CD4-positive, alpha-beta memory T cell (primary cell): ENCODE measurements at regions not wholly inside any gene's neighbourhood (a gene's known extent, or its start where the extent isn't known, plus 50 kb on each side); places are given as distances from the start of the nearest gene placed in this dataset.

Experiments
- CTCF ChIA-PET: fragments of 350-600 bp; sonication (Branson Sonifier 250); formaldehyde crosslinking; loops from one replicate; lab custom pipeline; 2021; ENCODE audit warnings: inconsistent platforms; ENCODE audit not compliant: partially characterized antibody; lab: Charles Lee
- POLR2A ChIA-PET: fragments of 350-600 bp; sonication (Branson Sonifier 250); formaldehyde crosslinking; loops from one replicate; lab custom pipeline; 2021; ENCODE audit not compliant: partially characterized antibody; lab: Charles Lee
- DNase-seq, 5 donors: peaks; one replicate each; pipeline versions ENCODE4 v3.0.0 to v3.0.0-alpha.2; 2020 to 2022; ENCODE audit warnings: mixed read lengths in 1 of 5
- H3K27ac ChIP-seq: one replicate; pipeline ENCODE4 v1.7.0; 2013; ENCODE audit warnings: low read depth, low read length
- H3K27me3 ChIP-seq: 2 replicates; pipeline ENCODE4 v1.7.0; 2013; ENCODE audit warnings: mild to moderate bottlenecking, low read length, moderate library complexity; ENCODE audit not compliant: insufficient read depth
- H3K36me3 ChIP-seq: 2 replicates; pipeline ENCODE4 v1.7.0; 2013; ENCODE audit warnings: mild to moderate bottlenecking, low read length, moderate library complexity; ENCODE audit not compliant: insufficient read depth
- H3K4me1 ChIP-seq: 2 replicates; pipeline ENCODE4 v1.7.0; 2013; ENCODE audit warnings: mild to moderate bottlenecking, low read length, moderate library complexity; ENCODE audit not compliant: insufficient read depth
- H3K4me3 ChIP-seq, 2 donors: one replicate each; pipeline ENCODE4 v1.7.0; 2013; ENCODE audit warnings: low read length in 2 of 2, mild to moderate bottlenecking in 1 of 2
- H3K9me3 ChIP-seq, 2 donors: one replicate each; pipeline ENCODE4 v1.7.0; 2013; ENCODE audit warnings: low read length in 2 of 2, control low read depth in 1 of 2; ENCODE audit not compliant: control insufficient read depth in 1 of 2
- H3K27ac Mint-ChIP-seq, 7 donors: one replicate each; pipeline ENCODE4 v1.8.0; 2020 to 2021; ENCODE audit warnings: mixed read lengths in 7 of 7, mild to moderate bottlenecking in 6 of 7, inconsistent platforms in 3 of 7, moderate library complexity in 3 of 7
- H3K27me3 Mint-ChIP-seq, 2 donors: one replicate each; pipeline ENCODE4 v1.8.0; 2020 to 2021; ENCODE audit warnings: mixed read lengths in 2 of 2
- H3K36me3 Mint-ChIP-seq, 2 donors: one replicate each; pipeline ENCODE4 v1.8.0; 2020 to 2021; ENCODE audit warnings: mixed read lengths in 2 of 2, inconsistent platforms in 1 of 2, mild to moderate bottlenecking in 1 of 2
- H3K4me1 Mint-ChIP-seq, 4 donors: one replicate each; pipeline ENCODE4 v1.8.0; 2020 to 2021; ENCODE audit warnings: mixed read lengths in 4 of 4, mild to moderate bottlenecking in 1 of 4
- H3K4me3 Mint-ChIP-seq, 8 donors: one replicate each; pipeline ENCODE4 v1.8.0; 2020 to 2021; ENCODE audit warnings: mixed read lengths in 8 of 8, mild to moderate bottlenecking in 7 of 8, moderate library complexity in 6 of 8, inconsistent platforms in 3 of 8
- H3K9me3 Mint-ChIP-seq, 8 donors: one replicate each; pipeline ENCODE4 v1.8.0; 2020 to 2021; ENCODE audit warnings: mixed read lengths in 8 of 8, mild to moderate bottlenecking in 5 of 8, inconsistent platforms in 3 of 8, moderate library complexity in 1 of 8
- intact Hi-C: fragments of 100-400 bp; cut with micrococcal nuclease; formaldehyde crosslinking; loops from one replicate; pipeline ENCODE4 v1.15.1; 2023

DNA sequence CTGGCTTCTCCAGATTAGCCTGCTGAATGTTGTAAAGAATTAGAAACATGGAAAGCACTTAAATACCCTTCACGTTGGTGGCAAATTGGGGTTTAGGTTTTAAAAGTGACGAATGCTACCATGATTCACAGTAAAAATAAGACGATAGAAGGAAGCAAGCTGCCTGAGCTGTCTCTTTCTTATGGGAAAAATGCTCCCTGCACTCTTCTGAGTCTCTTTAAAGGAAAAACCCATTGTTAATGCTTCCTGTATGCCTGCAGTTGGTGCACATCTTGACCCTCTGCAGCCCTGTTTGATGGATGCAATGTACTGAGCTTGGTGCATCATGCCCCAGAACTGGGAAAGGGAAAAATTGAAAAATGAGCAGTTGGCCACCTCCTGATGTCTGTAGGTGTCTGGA is 258.6 kb upstream of the RASGRP1 start:
- H3K4me3 Mint-ChIP-seq = no peak overlapping the region
- no peak for DNase-seq
- H3K27me3 Mint-ChIP-seq = peaks cover 0 to 5% of the 10 kb centered on the region in 2 donors
- Histone ChIP-seq H3K9me3 (no peaks in the 10 kb centered on the region), H3K27me3 (no peaks in the 10 kb centered on the region), H3K4me1 (no peaks in the 10 kb centered on the region), H3K27ac (no peak overlapping the region), H3K4me3 (no peak overlapping the region), H3K36me3 (no peaks in the 10 kb centered on the region)
- ChIA-PET POLR2A (no interaction called here), CTCF (interaction anchor here (0.6 to 1.0 kb wide), 4 partner anchors 12 to 757 kb away, joined by 3 read pairs; no protein-coding TSS in a partner anchor)
- H3K9me3 Mint-ChIP-seq = no peaks in the 10 kb centered on the region
- no peaks in the 10 kb centered on the region for H3K36me3 Mint-ChIP-seq
- no peaks in the 10 kb centered on the region for H3K4me1 Mint-ChIP-seq
- H3K27ac Mint-ChIP-seq = no peak overlapping the region
- intact Hi-C loops = no loop called here

DNA sequence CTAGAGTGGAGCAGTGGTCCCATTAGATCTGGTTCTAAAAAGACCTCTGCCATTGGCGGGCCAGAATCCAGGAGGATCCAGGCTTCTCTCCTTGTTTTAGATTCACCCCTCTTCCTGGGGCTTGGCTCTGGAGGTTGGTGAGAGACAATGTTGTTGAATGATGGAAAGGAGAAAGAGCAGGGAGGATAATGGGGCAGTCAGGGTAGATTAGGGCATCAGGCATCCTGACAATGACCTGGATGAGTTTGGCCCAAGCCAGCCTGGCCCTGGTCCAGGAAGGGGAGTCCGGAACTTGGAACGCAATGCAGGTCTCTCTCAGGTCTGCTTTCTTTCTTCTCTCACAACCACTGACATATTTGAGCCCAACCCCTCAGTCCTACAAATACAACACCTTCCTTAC is 260.1 kb upstream of the RASGRP1 start:
- Histone ChIP-seq H3K4me3 (no peak overlapping the region), H3K9me3 (no peaks in the 10 kb centered on the region), H3K4me1 (no peaks in the 10 kb centered on the region), H3K27me3 (no peaks in the 10 kb centered on the region), H3K27ac (no peak overlapping the region), H3K36me3 (no peaks in the 10 kb centered on the region)
- H3K27ac Mint-ChIP-seq = no peak overlapping the region
- ChIA-PET CTCF (interaction anchor here (1.2 kb wide), 1 partner anchor 17 kb away, joined by 3 read pairs; no protein-coding TSS in a partner anchor), POLR2A (no interaction called here)
- H3K4me3 Mint-ChIP-seq = no peak overlapping the region
- no peaks in the 10 kb centered on the region for H3K36me3 Mint-ChIP-seq
- H3K4me1 Mint-ChIP-seq = no peaks in the 10 kb centered on the region
- intact Hi-C loops = no loop called here
- no peak for DNase-seq
- H3K27me3 Mint-ChIP-seq = peaks cover 0 to 9% of the 10 kb centered on the region in 2 donors
- no peaks in the 10 kb centered on the region for H3K9me3 Mint-ChIP-seq

DNA sequence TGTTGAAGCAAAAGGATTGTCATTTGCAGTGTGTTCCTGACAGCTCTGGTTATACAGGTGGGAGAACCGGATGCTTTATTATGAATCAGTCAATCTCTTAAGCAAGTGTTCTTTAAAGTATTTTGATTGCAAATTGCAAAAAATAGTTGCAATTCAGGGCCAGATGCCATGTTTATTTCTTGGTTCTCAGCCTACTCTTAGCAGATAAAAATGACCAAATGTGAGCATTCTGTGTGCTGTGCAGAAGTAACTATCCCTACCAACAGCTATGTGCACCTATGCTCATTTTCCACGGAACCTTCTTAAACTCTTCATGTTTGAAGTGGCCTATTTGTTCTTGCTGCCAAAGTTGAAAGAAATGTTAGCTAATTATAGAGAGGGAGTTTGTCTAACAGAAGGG is 262.3 kb upstream of the RASGRP1 start:
- Mint-ChIP-seq H3K4me1 (no peaks in the 10 kb centered on the region), H3K27ac (no peak overlapping the region)

DNA sequence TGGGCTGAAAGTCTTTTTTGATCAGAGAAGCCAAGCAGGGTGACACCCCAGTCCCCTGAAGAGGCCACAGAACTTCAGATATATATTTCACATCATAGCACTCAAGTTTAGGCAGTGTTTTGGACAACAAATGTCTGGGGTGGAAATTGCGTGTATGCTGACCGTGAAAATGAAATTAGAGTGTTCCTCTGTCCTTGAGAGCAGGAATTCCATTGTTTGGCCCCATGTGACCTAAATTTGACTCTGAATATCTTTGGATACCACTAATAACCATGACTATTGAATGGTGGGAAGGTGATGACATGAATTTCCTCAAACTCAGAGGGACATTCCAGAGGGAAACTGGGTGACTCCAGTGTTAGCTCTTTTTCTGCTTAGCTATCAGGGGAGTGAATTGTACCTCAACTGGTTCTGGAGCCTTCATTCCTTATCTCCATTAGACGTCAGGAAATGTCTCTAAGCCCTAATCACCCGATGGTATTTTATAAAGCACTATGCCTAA is 263.5 kb upstream of the RASGRP1 start:
- Histone ChIP-seq H3K27me3 (no peaks in the 10 kb centered on the region), H3K9me3 (no peaks in the 10 kb centered on the region), H3K4me1 (no peaks in the 10 kb centered on the region), H3K36me3 (no peaks in the 10 kb centered on the region), H3K4me3 (no peak overlapping the region), H3K27ac (no peak overlapping the region)
- Mint-ChIP-seq H3K9me3 (peaks cover 0 to 10% (median 3%) of the 10 kb centered on the region in 8 donors), H3K27me3 (peaks cover 4 to 9% of the 10 kb centered on the region in 2 donors), H3K27ac (no peak overlapping the region), H3K36me3 (no peaks in the 10 kb centered on the region), H3K4me1 (peaks cover 0 to 3% (median under 1%) of the 10 kb centered on the region in 4 donors), H3K4me3 (no peak overlapping the region)
- ChIA-PET CTCF (interaction anchor here (1.1 kb wide), 1 partner anchor 8 kb away, joined by 4 read pairs; no protein-coding TSS in a partner anchor), POLR2A (no interaction called here)
- intact Hi-C loops = no loop called here
- no peak for DNase-seq

More for the DNA sequence above, 262.3 kb upstream of the RASGRP1 start:
- no peaks in the 10 kb centered on the region for H3K36me3 Mint-ChIP-seq
- H3K27ac ChIP-seq = no peak overlapping the region
- DNase-seq = no peak
- H3K9me3 ChIP-seq = no peaks in the 10 kb centered on the region
- peaks cover 4 to 9% of the 10 kb centered on the region in 2 donors for H3K27me3 Mint-ChIP-seq
- no peaks in the 10 kb centered on the region for H3K4me1 ChIP-seq
- no peak overlapping the region for H3K4me3 ChIP-seq
- no peaks in the 10 kb centered on the region for H3K36me3 ChIP-seq
- peaks cover 0 to 2% (median 0%) of the 10 kb centered on the region in 8 donors for H3K9me3 Mint-ChIP-seq
- H3K4me3 Mint-ChIP-seq = no peak overlapping the region
- no peaks in the 10 kb centered on the region for H3K27me3 ChIP-seq
- intact Hi-C loops = no loop called here
- ChIA-PET POLR2A (no interaction called here), CTCF (interaction anchor here (0.6 kb wide), 1 partner anchor 938 kb away, joined by 3 read pairs; no protein-coding TSS in a partner anchor)

DNA sequence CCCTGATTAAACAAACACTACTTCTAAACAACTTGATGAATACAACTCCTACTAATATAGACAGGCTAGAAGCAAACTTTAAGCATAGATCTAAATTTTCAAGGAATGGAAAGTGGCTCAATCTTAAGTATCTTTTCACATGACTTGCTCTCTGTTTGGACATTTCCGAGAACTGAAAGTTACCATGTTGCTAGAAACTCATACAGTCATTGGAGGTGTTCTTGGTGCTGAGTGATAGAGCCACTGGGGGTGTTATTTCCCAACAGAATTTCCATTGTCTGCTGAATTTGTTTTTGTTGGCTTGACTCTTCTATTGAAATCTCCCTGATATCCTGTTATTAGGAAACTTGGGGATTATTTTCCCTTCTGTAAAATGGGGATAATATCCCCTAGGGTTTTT is 264.5 kb upstream of the RASGRP1 start:
- no peaks in the 10 kb centered on the region for H3K4me1 ChIP-seq
- intact Hi-C loops = no loop called here
- H3K9me3 Mint-ChIP-seq = peaks cover 0 to 18% (median 9%) of the 10 kb centered on the region in 8 donors
- H3K4me1 Mint-ChIP-seq = peaks cover 0 to 3% (median under 1%) of the 10 kb centered on the region in 4 donors
- no peak for DNase-seq
- no peak overlapping the region for H3K4me3 Mint-ChIP-seq
- H3K27ac Mint-ChIP-seq = no peak overlapping the region
- no peaks in the 10 kb centered on the region for H3K27me3 ChIP-seq
- H3K4me3 ChIP-seq = no peak overlapping the region
- ChIA-PET CTCF (interaction anchor here (1.1 kb wide), 1 partner anchor 9 kb away, joined by 4 read pairs; no protein-coding TSS in a partner anchor), POLR2A (no interaction called here)
- peaks cover 4 to 13% of the 10 kb centered on the region in 2 donors for H3K27me3 Mint-ChIP-seq
- peaks cover 0 to 2% of the 10 kb centered on the region in 2 donors for H3K36me3 Mint-ChIP-seq
- H3K27ac ChIP-seq = no peak overlapping the region
- H3K9me3 ChIP-seq = no peaks in the 10 kb centered on the region
- no peaks in the 10 kb centered on the region for H3K36me3 ChIP-seq

DNA sequence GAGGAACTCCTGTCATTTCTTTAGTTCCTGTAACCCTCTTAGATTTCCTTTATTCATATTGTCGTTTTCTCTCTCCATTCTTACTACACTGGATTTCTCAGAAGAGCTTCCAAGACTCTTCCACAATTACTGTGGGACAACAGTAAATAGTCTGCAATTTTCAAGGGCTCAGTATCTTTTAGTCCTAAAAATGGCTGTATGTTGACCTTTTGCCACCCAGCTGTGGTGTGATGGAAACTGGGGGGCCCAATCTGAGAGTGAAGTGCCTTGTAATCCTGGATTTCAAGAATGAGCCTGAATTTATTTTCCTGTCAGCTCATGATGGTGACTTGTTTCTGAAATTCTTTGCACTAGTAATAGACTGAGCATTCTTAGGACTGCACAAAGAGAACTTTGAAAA is 277.6 kb upstream of the RASGRP1 start:
- Histone ChIP-seq H3K27me3 (peaks cover 4% of the 10 kb centered on the region), H3K27ac (no peak overlapping the region), H3K4me1 (no peaks in the 10 kb centered on the region), H3K36me3 (no peaks in the 10 kb centered on the region), H3K9me3 (no peaks in the 10 kb centered on the region), H3K4me3 (no peak overlapping the region)
- intact Hi-C loops = no loop called here
- peaks cover 0 to 4% (median 2%) of the 10 kb centered on the region in 4 donors for H3K4me1 Mint-ChIP-seq
- H3K36me3 Mint-ChIP-seq = peaks cover 0 to 6% of the 10 kb centered on the region in 2 donors
- ChIA-PET CTCF (interaction anchor here (0.8 to 1.0 kb wide), 3 partner anchors 12 to 25 kb away, joined by 3 read pairs; no protein-coding TSS in a partner anchor), POLR2A (no interaction called here)
- no peak for DNase-seq
- peak overlapping the region in 1 of 7 donors; percentile 35 for H3K27ac Mint-ChIP-seq
- no peak overlapping the region for H3K4me3 Mint-ChIP-seq
- peaks cover 6 to 15% of the 10 kb centered on the region in 2 donors for H3K27me3 Mint-ChIP-seq
- H3K9me3 Mint-ChIP-seq = peaks cover 0 to 10% (median 4%) of the 10 kb centered on the region in 8 donors

DNA sequence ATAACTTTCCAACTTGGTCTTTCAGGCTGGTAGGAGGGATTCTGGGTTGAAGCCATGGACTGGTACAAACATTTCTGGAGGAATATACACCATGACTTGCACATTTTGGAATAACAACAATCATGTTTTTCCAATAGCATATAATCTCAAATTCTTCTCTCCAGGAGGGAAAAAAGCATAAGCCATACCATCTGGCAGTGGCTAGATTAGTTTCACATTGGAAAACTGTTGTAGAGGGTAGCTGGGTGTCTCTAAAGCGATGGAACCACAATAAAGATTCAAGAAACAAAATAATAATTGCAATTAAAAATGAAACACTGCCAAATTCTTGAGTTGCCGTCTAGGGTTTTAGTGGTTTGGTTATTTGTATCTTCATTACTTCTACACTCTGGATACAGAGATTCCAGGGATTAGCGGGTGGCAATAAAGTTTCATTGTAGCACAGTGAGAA is 278.5 kb upstream of the RASGRP1 start:
- peaks cover 0 to 4% (median 2%) of the 10 kb centered on the region in 4 donors for H3K4me1 Mint-ChIP-seq
- peaks cover 6 to 15% of the 10 kb centered on the region in 2 donors for H3K27me3 Mint-ChIP-seq
- H3K36me3 Mint-ChIP-seq = peaks cover 0 to 1% of the 10 kb centered on the region in 2 donors
- Histone ChIP-seq H3K4me3 (no peak overlapping the region), H3K9me3 (no peaks in the 10 kb centered on the region), H3K4me1 (no peaks in the 10 kb centered on the region), H3K36me3 (no peaks in the 10 kb centered on the region), H3K27me3 (peaks cover 4% of the 10 kb centered on the region), H3K27ac (no peak overlapping the region)
- ChIA-PET CTCF (interaction anchor here (0.8 to 1.0 kb wide), 2 partner anchors 11 to 12 kb away, joined by 3 to 4 read pairs; no protein-coding TSS in a partner anchor), POLR2A (no interaction called here)
- no peak overlapping the region for H3K4me3 Mint-ChIP-seq
- DNase-seq = no peak
- H3K9me3 Mint-ChIP-seq = peaks cover 0 to 7% (median 3%) of the 10 kb centered on the region in 8 donors
- intact Hi-C loops = no loop called here
- no peak overlapping the region for H3K27ac Mint-ChIP-seq
